OCI-LY7 (cell line): ENCODE measurements at regions not wholly inside any gene's neighbourhood (a gene's known extent, or its start where the extent isn't known, plus 50 kb on each side); places are given as distances from the start of the nearest gene placed in this dataset.

ENCODE experiments used
- CTCF ChIP-seq: fragments of 200-600 bp; sonication (generic); conservative IDR thresholded peaks from 2 replicates; pipeline ENCODE4 v1.5.1; 2014; ENCODE audit warnings: mild to moderate bottlenecking, antibody characterized with exemption, low read length, moderate library complexity, mixed read lengths
- EZH2phosphoT487 ChIP-seq: fragments of 200-600 bp; sonication (generic); IDR thresholded peaks from 2 replicates; pipeline ENCODE4 v1.6.1; 2018; ENCODE audit warnings: low read depth, borderline replicate concordance, mild to moderate bottlenecking, mixed run types, antibody characterized with exemption, low read length, moderate library complexity, mixed read lengths

- TF ChIP-seq CTCF (no peak), EZH2phosphoT487 (no peak)
Observed at GRCh38 chr1:232726048-232726779, 79.0 kb upstream of the MAP10 start.
